A673 (cell line): ENCODE measurements at regions not wholly inside any gene's neighbourhood (a gene's known extent, or its start where the extent isn't known, plus 50 kb on each side); places are given as distances from the start of the nearest gene placed in this dataset.

Source experiments
- EZH2 ChIP-seq: fragments of 200-600 bp; sonication (generic); IDR thresholded peaks from 2 replicates; pipeline ENCODE4 v1.6.1; 2017; ENCODE audit warnings: borderline replicate concordance, low read depth, mild to moderate bottlenecking, mixed read lengths, antibody characterized with exemption, low read length; ENCODE audit not compliant: poor library complexity, severe bottlenecking
- TF ChIP-seq, protein P1 (sequence below): fragments of 300-800, 200-600 bp; sonication (generic); conservative IDR thresholded peaks from 2 replicates; pipeline ENCODE4 v1.5.1; 2017; ENCODE audit warnings: low read depth, mild to moderate bottlenecking, antibody characterized with exemption, low read length, moderate library complexity, mixed read lengths

DNA sequence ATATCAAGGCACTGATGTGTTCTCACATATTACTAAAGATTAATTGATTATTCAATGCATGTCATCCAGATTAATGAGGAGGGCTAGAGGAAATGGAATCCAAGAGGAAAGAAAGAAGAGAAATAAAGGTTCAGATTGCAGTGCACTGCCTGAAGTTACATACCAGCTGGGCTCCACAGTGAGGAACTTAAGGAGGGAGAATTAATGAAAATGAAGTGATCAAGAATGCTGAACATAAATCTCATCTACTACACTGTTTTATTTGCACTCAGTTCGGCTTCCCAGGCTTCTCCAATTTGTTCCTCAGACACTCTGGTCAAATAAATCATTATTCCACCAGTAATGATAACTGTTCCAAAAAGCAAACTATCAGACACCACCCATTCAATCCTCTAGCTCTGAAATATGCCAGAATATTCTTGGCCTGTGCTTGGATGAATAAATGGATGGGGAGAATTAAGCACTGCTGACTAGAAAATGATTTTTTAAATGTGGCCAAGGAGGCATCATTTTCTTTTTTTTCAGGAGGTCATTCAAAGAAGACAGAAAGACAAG lies 88.6 kb upstream of the FBN2 start:
- TF ChIP-seq, protein P1, sequence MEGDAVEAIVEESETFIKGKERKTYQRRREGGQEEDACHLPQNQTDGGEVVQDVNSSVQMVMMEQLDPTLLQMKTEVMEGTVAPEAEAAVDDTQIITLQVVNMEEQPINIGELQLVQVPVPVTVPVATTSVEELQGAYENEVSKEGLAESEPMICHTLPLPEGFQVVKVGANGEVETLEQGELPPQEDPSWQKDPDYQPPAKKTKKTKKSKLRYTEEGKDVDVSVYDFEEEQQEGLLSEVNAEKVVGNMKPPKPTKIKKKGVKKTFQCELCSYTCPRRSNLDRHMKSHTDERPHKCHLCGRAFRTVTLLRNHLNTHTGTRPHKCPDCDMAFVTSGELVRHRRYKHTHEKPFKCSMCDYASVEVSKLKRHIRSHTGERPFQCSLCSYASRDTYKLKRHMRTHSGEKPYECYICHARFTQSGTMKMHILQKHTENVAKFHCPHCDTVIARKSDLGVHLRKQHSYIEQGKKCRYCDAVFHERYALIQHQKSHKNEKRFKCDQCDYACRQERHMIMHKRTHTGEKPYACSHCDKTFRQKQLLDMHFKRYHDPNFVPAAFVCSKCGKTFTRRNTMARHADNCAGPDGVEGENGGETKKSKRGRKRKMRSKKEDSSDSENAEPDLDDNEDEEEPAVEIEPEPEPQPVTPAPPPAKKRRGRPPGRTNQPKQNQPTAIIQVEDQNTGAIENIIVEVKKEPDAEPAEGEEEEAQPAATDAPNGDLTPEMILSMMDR: no peak
- no peak for TF ChIP-seq EZH2
